PFSK-1 (cell line): ENCODE measurements at regions not wholly inside any gene's neighbourhood (a gene's known extent, or its start where the extent isn't known, plus 50 kb on each side); places are given as distances from the start of the nearest gene placed in this dataset.

Experiments used
- POLR2AphosphoS5 ChIP-seq: IDR thresholded peaks from 2 replicates; pipeline ENCODE4 v1.6.1; 2012; ENCODE audit warnings: low read depth, mild to moderate bottlenecking, control low read depth, low read length, moderate library complexity
- TAF1 ChIP-seq: IDR thresholded peaks from 2 replicates; pipeline ENCODE4 v1.6.1; 2012; ENCODE audit warnings: low read length, control low read depth, borderline replicate concordance; ENCODE audit not compliant: insufficient read depth

GRCh38 chr2:45259138-45259537 is 249.9 kb upstream of the SIX2 start:
- TF ChIP-seq POLR2AphosphoS5 = no peak
- TF ChIP-seq TAF1 = no peak
